ENCODE measurements at regions not wholly inside any gene's neighbourhood (a gene's known extent, or its start where the extent isn't known, plus 50 kb on each side); places are given as distances from the start of the nearest gene placed in this dataset.

DNA sequence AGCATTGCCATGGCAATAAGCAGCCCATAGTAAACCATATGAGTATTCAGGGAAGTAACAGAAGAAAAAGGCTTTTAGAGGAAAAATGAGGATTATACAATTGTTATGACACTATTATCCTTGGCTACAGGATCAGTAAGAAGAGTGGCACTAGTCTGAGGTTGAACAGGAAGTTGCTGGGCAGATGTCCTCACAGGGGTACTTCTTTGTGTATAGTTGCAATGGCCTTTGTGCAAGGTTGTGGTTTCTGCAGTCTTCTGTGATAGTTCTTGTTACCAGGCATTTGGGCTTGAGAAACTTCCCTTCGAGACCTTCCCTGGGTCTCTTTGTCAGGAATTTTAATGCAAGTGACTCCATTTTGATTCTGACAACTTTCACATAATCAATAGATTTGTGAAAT lies 100.6 kb upstream of the ATP11B start:
- DNase-seq (ENCODE audit: low read depth), result no peak

DNA sequence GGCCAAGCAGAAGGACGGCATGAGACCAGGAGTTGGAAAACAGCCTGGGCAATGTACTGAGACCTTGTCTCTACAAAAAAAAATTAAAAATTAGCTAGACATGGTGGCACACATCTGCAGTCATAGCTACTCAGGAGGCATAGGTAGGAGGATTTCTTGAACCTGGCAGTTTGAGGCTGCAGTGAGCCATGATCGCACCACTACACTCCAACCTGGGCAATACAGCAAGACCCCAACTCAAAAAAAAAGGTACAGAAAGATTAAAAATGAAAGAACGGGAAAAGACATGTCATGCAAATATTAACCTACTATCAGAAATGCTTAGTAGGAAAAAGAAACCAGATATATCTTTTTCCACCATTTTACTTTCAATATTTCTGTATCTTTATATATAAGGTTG lies 99.6 kb upstream of the ATP11B start:
- DNase-seq (ENCODE audit: low read depth), result no peak

DNA sequence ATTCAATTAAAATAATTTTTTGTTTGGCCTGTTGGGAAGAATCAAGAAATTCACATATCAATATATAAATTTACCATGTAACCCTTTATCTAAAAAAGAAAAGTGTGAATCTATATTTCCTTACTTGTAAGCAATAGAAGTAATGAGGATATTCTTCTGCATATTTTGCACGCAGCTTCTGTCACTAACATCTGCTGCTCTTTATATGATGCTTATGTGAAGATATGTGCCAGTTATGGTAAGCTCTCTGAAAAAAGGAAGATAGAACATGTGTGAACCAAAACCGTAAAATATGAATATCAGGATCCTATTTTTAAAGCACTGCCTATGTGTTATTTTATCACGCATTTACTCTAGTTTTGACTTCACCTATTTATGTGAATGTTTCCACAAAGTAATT lies 96.4 kb upstream of the ATP11B start:
- no peak for DNase-seq (ENCODE audit: low read depth)

DNA sequence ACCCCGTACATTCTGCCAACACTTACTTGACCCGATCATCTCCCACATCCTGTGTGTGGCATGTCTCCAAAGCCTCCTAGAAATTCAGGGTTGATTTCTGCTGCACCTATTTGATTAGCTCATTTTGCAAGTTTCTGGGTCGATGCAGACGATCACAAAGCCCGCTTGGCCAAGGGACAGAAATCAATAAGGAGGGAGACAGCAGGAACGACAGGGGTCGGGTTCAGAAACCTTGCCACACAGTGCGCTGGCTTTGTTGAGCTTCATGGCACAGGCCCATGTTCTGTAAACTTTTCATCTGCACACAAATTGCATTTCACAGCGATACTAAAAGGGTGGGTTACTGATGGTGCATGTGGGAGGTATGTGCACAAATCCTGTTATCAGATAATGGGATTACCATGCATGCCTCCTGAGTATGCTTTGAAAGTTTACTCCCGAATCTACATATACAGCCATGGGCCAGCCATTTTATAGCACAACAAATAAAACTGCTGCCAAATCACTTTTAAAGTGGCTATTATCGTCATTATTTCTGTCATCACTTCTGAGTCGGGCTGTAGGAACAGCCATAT lies 95.9 kb upstream of the ATP11B start:
- no peak for DNase-seq (ENCODE audit: low read depth)

GRCh38 chr3:182698078-182698477 lies 95.2 kb upstream of the ATP11B start:
- no peak for DNase-seq (ENCODE audit: low read depth)

- no peak for DNase-seq (ENCODE audit: low read depth)
Measured at GRCh38 chr3:182699550-182700170, 93.6 kb upstream of the ATP11B start.

DNA sequence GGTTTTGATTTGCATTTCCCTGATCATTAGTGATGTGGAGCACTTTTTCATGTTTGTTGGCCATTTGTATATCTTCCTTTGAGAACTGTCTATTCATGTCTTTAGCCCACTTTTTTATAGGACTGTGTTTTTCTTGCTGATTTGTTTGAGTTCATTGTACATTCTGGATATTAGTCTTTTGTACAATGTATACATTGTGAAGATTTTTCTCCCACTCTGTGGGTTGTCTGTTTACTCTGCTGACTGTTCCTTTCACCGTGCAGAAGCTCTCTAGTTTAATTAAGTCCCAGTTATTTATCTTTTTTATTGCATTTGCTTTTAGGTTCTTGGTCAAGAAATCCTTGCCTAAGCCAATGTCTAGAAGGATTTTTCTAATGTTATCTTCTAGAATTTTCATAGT lies 91.1 kb upstream of the ATP11B start:
- DNase-seq (ENCODE audit: low read depth), result no peak

DNA sequence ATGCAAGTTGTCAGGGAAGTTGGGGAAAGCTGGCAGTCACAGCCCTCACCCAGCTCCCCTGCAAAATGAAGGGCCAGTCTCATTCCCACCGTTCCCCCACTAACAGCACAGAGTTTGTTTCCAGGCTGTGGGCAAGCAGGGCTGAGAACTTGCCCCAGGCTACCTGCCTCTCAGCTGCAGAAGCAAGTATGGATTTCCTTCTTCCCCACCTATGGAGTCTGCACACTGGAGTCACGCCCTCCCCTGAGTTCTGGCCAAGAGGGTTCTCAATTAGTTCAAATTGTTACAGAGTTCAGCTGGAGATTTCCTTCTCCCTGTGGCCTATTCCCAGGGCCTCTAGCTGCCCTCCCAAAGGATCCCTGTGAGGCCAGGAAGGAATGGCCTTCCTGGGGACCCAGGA lies 90.1 kb upstream of the ATP11B start:
- no peak for DNase-seq (ENCODE audit: low read depth)

DNA sequence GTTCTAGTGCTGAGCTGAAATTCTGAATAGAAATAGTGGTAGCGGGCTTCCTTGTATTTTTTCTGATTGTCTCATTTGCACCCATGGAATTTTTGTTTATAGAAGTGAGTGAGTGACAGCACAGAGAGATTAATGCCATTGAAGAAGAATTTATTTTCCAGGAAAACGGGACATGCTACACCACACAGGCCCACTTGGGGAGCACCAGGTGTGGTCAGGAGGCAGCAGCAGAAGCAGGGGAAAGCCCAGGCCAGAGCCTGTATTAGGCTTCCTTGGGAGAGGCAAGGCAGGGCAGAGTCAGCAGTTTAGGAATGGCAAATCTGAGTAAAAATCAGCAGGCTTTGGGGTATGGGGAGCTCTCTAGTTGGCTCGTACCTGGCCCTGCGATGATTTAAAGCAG lies 88.4 kb upstream of the ATP11B start:
- no peak for DNase-seq (ENCODE audit: low read depth)

- no peak for DNase-seq (ENCODE audit: low read depth)
Measured at GRCh38 chr3:182708810-182709209, 84.5 kb upstream of the ATP11B start.

GRCh38 chr3:182709306-182709705 lies 84.0 kb upstream of the ATP11B start:
- no peak for DNase-seq (ENCODE audit: low read depth)

- DNase-seq (ENCODE audit: low read depth), result no peak
Measured at GRCh38 chr3:182710557-182711157, 82.6 kb upstream of the ATP11B start.

DNA sequence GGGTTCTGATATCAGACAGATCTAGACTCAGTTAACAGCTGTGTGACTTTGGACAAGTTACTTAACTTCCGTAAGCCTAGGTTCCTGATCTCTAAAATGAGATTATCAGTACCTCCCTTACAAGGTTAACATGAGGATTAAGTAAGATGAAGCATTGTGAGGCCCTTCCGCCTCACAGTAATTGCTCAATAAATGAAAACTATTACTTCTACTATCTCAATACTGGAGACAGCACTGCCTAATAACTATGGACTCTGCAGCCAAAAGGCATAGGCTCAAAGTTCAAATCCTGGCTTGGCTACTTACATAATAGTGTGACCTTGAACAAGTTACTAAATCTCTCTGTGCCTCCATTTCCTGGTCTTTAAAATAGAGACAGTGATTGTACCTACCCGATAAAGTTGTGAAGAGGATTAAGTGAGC lies 82.0 kb upstream of the ATP11B start:
- DNase-seq (ENCODE audit: low read depth), result no peak

GRCh38 chr3:182711853-182712252 lies 81.5 kb upstream of the ATP11B start:
- DNase-seq (ENCODE audit: low read depth), result no peak

DNA sequence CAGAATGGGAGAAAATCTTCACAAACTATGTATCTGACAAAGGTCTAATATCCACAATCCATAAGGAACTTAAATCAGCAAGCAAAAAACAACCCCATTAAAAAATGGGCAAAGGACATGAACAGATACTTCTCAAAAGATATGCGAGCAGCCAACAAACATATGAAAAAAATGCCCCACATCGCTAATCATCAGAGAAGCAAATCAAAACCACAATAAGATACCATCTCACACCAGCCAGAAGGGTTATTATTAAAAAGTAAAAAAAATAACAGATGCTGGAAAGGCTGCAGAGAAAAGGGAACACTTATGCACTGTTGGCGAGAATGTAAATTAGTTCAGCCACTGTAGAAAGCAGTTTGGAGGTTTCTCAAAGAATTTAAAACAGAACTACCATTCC lies 80.2 kb upstream of the ATP11B start:
- DNase-seq (ENCODE audit: low read depth), result no peak

DNA sequence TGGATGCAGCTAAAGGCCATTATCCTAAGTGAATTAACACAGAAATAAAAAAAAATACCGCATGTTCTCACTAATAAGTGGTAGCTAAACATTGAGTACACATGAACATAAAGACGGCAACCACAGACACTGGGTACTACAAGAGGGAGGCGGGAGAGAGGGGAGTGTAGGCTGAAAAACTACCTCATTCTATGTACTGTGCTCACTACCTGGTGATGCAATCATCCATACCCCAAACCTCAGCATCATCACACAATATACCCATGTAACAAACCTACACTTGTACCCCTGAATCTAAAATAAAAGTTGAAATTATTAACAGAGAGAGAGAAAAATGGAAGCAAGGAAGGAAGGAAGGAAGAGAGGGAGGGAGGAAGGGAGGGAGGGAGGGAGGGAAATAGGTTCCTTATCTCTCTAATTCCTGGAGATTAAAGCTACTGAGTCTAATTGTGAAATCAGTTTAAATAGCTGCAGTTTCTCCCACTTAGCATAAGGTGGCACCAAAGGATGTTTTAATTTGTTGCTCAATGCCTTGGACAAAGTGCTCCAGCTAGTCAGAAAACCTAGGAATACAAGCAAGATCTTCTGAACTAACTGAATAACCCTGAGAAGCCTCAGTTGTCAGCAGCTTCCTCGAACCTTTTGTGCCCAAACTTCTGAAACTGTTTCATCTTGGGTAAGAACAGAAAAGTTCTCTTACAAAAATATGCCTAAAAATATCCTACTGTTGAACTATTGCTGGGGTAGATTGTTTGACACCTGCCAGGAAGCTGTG lies 79.4 kb upstream of the ATP11B start:
- DNase-seq (ENCODE audit: low read depth), result no peak

GRCh38 chr3:182715006-182715405 lies 78.3 kb upstream of the ATP11B start:
- no peak for DNase-seq (ENCODE audit: low read depth)

- no peak for DNase-seq (ENCODE audit: low read depth)
Measured at GRCh38 chr3:182716114-182716688, 77.1 kb upstream of the ATP11B start.

- DNase-seq (ENCODE audit: low read depth), result no peak
Measured at GRCh38 chr3:182717216-182717615, 76.1 kb upstream of the ATP11B start.

GRCh38 chr3:182722907-182723306 lies 70.4 kb upstream of the ATP11B start:
- DNase-seq (ENCODE audit: low read depth), result no peak

DNA sequence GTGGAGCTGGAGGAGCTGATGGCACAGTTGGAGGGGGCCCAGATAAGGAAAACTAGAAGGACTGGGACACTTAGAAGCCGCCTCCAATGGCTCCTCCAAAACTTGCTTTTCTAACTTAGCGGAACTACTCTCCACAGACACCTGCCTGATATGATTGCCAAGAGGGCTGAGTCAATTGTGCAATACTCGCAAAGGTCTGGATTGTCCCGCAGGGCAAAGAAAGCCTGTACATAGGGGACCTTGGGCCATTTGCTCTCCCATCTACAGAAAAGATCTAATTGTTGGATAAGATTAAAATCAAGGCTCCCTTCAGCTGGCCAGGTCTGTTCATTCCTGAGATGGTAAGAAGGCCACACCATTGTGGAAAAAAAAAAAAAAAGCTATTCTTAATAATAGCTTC lies 69.7 kb upstream of the ATP11B start:
- no peak for DNase-seq (ENCODE audit: low read depth)

- DNase-seq (ENCODE audit: low read depth), result no peak
Measured at GRCh38 chr3:182725372-182726251, 67.7 kb upstream of the ATP11B start.
